ENCODE measurements at regions not wholly inside any gene's neighbourhood (a gene's known extent, or its start where the extent isn't known, plus 50 kb on each side); places are given as distances from the start of the nearest gene placed in this dataset.

DNA sequence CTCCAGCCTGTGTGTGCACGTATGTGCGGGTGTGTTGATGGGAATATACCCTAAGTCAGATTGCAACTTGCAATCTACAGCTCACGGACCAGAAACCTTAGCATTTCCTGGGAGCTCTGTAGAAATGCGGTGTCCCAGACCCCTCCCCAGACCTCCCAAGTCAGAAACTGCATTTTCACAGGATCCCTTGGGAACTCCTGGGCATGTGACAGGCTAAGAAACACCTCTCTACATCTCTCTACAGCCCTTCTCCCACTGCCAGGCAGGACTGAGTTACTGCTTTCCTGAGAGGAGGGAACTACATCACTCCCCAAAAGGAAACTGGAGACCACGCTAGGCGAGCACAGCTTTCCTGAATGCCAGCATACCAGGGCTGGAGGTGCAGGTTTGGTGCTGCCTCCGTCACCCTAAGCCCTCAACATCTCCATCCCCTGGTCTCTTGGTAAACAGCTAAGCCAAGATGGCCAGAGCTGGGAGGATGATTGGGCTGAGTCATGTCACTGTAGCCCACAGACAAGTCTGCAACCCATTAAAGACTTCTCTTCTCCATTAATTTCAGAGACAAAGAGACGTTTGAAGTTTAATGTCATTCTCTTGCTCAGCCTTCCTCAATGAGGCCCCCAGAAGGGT is 194.4 kb downstream of the BMP7 start:
- Histone ChIP-seq H3K9me3 (peaks cover 22% of the 10 kb centered on the region), H3K4me3 (no peak overlapping the region), H3K4me1 (0 out of 2 replicates have a peak, but pooled peaks cover 1% of the 10 kb centered on the region), H3K9ac (no peak overlapping the region), H3K27me3 (peaks cover 29% of the 10 kb centered on the region), H3K27ac (no peak overlapping the region), H4K20me1 (no peaks in the 10 kb centered on the region), H3K36me3 (no peaks in the 10 kb centered on the region), H3K4me2 (no peak overlapping the region)
- TF ChIP-seq Cebpa-rat (IDR thresholded peaks at IDR 0.05) = no peak

DNA sequence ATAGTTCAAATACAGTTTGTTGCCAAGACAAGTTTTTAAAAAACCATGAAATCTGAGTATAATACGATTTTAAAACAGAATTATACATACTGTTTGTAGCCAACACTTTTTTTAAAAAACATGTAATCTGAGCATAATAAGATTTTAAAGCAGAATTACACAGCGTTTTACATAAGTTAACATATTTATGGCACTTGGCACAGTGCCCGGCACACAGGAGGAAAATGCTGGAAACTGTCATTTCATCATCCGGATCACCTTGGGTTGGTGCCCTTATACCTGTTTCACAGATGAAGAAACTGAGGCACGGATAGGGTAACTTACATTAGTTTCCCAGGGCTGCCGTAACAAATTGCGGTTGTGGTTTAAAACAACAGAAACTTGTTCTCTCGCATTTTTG is 193.0 kb downstream of the BMP7 start:
- no peaks in the 10 kb centered on the region for H4K20me1 ChIP-seq
- no peaks in the 10 kb centered on the region for H3K4me1 ChIP-seq
- no peak overlapping the region for H3K27ac ChIP-seq
- TF ChIP-seq Cebpa-rat (IDR thresholded peaks at IDR 0.05) = no peak
- no peak overlapping the region for H3K9ac ChIP-seq
- no peak overlapping the region for H3K4me3 ChIP-seq
- H3K4me2 ChIP-seq = no peak overlapping the region
- H3K9me3 ChIP-seq = peaks cover 35% of the 10 kb centered on the region
- no peaks in the 10 kb centered on the region for H3K36me3 ChIP-seq
- peaks cover 29% of the 10 kb centered on the region for H3K27me3 ChIP-seq

DNA sequence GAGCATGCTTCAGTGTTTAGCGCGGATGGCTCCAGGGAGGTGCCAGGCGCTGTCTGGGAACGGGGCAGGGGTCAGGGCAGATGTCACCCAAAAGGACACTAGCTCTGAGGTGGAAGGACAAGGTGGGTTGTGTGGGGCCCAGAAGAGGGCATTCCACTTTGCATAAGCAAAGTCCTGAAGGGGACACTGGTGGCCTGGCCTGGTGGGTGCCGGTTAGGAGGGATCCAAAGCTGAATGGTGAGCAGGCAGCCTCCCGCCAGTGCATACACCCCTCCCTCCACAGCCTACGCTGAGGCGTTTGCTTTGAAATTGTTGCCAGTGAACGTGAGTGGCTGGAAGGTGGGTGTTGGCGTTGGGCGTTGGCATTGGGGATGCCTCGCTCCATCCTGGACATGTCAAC is 192.1 kb downstream of the BMP7 start:
- Histone ChIP-seq H4K20me1 (no peaks in the 10 kb centered on the region), H3K4me2 (no peak overlapping the region), H3K9me3 (peaks cover 45% of the 10 kb centered on the region), H3K27ac (no peak overlapping the region), H3K4me3 (no peak overlapping the region), H3K9ac (no peak overlapping the region), H3K36me3 (no peaks in the 10 kb centered on the region), H3K27me3 (peaks cover 29% of the 10 kb centered on the region), H3K4me1 (no peaks in the 10 kb centered on the region)
- no peak for TF ChIP-seq Cebpa-rat (IDR thresholded peaks at IDR 0.05)

DNA sequence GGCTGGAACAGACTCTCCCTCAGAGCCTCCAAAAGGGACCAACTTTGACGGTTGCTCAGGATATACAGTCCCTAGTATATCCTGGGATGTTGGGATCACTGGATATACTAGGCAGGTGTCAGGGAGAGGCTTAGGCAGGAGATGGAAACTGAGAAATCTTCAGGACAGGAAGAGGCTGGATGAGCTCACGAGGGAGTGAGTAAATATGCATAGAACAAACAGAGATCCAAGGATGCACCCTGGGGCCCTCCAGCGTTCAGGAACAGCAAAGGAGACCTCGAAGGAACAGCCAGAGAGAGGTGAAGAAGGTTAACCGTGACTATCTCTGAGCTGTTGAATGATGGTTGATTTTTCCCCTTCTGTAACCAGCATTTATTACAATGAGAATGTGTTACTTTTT is 191.3 kb downstream of the BMP7 start:
- Histone ChIP-seq H3K27ac (no peak overlapping the region), H3K4me1 (no peaks in the 10 kb centered on the region), H3K4me3 (no peak overlapping the region), H3K4me2 (no peak overlapping the region), H3K9ac (no peak overlapping the region), H3K9me3 (peaks cover 53% of the 10 kb centered on the region), H3K36me3 (no peaks in the 10 kb centered on the region), H4K20me1 (no peaks in the 10 kb centered on the region), H3K27me3 (peaks cover 27% of the 10 kb centered on the region)
- no peak for TF ChIP-seq Cebpa-rat (IDR thresholded peaks at IDR 0.05)

DNA sequence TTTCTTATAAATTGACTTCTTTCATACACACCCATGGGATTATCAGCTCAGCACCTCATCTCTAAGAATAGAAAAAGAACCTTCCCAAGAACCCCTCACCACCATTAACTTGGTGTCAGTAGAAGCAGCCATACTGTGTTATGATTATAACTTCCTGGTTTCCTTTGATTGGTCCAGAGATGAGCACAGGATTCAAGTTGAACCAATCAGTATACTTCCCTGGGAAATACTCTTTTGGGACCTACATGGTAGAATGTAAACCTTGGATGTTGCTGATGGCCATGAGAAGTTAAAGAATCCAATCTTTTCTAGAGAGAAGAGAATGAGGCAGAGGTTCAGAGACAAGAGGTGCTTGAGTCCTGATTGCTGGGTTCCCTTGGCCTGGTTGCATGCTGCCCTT is 190.8 kb downstream of the BMP7 start:
- peaks cover 55% of the 10 kb centered on the region for H3K9me3 ChIP-seq
- TF ChIP-seq Cebpa-rat (IDR thresholded peaks at IDR 0.05) = no peak
- H3K27ac ChIP-seq = no peak overlapping the region
- H3K27me3 ChIP-seq = peaks cover 23% of the 10 kb centered on the region
- no peaks in the 10 kb centered on the region for H3K4me1 ChIP-seq
- no peaks in the 10 kb centered on the region for H4K20me1 ChIP-seq
- no peak overlapping the region for H3K9ac ChIP-seq
- no peaks in the 10 kb centered on the region for H3K36me3 ChIP-seq
- H3K4me3 ChIP-seq = no peak overlapping the region
- H3K4me2 ChIP-seq = no peak overlapping the region

DNA sequence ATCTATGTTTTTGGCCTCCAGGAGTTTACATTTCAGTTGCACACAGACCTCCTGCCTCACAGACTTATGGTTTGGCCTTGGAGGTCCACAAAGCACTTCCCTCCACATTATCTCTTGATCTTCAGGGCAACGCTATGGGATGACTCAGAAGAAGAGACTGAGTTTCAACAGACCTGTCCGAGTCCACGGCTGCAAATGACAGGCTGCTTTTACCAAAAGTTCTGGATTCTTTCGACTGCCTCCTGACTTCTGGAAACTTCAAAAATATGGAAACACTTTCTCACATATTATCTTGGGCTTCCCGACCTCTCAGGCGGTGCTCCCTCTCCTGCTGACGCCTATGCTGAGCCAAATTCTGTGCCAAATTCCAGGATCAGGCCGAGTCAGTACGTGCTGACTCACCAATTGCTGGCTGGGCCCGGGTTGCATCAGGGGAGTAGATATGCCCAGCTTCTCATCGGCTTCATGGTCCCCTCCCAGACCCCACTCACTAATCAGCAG is 190.2 kb downstream of the BMP7 start:
- H3K9me3 ChIP-seq = peaks cover 55% of the 10 kb centered on the region
- H4K20me1 ChIP-seq = no peaks in the 10 kb centered on the region
- no peak overlapping the region for H3K4me2 ChIP-seq
- H3K27ac ChIP-seq = no peak overlapping the region
- peaks cover 17% of the 10 kb centered on the region for H3K27me3 ChIP-seq
- no peaks in the 10 kb centered on the region for H3K36me3 ChIP-seq
- no peak overlapping the region for H3K4me3 ChIP-seq
- no peak for TF ChIP-seq Cebpa-rat (IDR thresholded peaks at IDR 0.05)
- no peak overlapping the region for H3K9ac ChIP-seq
- no peaks in the 10 kb centered on the region for H3K4me1 ChIP-seq

DNA sequence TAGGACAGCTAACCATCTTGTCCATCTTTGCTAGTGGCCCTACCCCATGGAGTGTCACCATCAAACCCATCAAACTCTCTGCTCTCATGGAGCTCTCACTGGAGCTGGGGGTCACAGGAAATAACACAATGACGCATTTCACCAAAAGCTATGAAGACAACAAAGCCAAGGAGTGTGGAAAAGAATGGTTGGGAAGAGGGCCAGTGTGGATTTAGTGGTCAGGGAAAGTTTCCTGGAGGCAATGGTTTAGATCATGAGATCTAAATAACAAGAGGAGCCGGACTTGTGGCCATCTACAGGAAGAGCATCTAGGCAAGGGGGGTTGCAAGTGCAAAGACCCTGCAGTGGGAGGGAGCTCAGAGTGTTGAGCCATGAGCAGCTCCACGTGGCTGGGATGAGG is 189.5 kb downstream of the BMP7 start:
- Histone ChIP-seq H3K9me3 (peaks cover 55% of the 10 kb centered on the region), H3K27me3 (peaks cover 10% of the 10 kb centered on the region), H3K4me1 (peaks cover under 1% of the 10 kb centered on the region; the same call in 1 of the 2 replicates), H3K27ac (no peak overlapping the region), H3K36me3 (no peaks in the 10 kb centered on the region), H3K4me2 (no peak overlapping the region), H3K4me3 (no peak overlapping the region), H3K9ac (no peak overlapping the region), H4K20me1 (no peaks in the 10 kb centered on the region)
- no peak for TF ChIP-seq Cebpa-rat (IDR thresholded peaks at IDR 0.05)

DNA sequence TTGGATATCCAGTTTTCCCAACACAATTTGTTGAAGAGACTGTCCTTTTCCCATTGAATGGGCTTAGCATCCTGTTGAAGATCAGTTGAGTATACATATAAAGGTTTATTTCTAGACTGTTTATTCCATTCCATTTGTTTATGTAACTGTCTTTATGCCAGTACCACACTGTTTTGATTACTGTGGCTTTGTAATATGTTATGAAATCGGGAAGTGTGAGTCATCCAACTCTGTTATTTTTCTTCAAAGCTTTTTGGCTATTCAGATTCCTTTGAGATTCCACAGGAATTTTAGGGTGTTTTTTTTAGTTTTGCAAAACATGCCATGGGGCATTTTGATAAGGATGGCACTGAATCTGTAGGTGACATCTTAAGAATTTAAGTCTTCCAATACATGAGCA is 188.3 kb downstream of the BMP7 start:
- Histone ChIP-seq H4K20me1 (no peaks in the 10 kb centered on the region), H3K9ac (no peak overlapping the region), H3K27ac (no peak overlapping the region), H3K4me1 (peaks cover 11% of the 10 kb centered on the region; the same call in 1 of the 2 replicates), H3K36me3 (no peaks in the 10 kb centered on the region), H3K4me3 (no peak overlapping the region), H3K27me3 (no peaks in the 10 kb centered on the region), H3K9me3 (peaks cover 55% of the 10 kb centered on the region), H3K4me2 (no peak overlapping the region)
- no peak for TF ChIP-seq Cebpa-rat (IDR thresholded peaks at IDR 0.05)

DNA sequence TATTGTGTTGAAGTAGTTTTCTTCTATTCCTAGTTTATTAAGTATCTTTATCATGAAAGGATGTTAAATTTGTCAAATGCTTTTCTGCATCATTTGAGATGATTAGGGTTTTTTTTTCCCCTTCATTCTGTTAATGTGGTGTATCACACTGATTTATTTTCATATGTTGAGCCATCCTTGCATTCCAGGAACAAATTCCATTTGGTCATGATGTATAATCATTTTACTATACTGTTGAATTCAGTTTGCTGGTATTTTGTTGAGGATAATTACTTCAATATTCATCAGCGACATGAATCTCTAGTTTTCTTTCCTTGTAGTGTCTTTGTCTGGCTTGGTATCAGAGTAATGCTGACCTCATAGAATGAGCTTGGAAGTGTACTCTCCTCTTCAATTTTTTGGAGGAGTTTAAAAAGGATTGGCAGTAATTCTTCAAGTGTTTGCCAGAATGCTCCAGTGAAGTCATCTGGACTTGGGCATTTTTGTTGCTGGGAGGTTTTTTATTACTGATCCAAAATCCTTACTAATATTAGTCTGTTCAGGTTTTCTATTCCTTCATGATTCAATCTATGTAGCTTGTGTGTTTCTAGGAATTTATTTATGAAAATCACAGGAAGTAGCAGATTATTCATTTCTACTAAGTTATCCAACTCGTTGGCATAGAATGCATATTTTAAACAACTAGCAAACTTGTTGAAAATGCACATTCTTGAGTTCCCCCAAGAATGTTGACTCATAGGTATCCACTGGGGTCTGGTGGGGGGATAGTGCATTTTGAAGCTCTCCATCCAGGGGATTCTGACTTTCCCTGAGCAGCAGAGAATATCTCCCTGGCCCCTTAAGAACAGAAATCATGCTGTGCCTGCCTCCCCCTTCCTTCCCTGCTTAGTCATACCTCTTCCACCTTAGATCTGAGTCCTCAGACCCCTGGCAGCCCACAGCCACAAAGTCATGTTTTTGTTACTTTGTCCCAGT is 187.1 kb downstream of the BMP7 start:
- Histone ChIP-seq H3K4me1 (peaks cover 11% of the 10 kb centered on the region; the same call in 1 of the 2 replicates), H3K36me3 (no peaks in the 10 kb centered on the region), H3K9ac (no peak overlapping the region), H3K9me3 (peaks cover 55% of the 10 kb centered on the region), H3K27ac (no peak overlapping the region), H3K27me3 (no peaks in the 10 kb centered on the region), H3K4me3 (no peak overlapping the region), H3K4me2 (no peak overlapping the region), H4K20me1 (no peaks in the 10 kb centered on the region)
- no peak for TF ChIP-seq Cebpa-rat (IDR thresholded peaks at IDR 0.05)

DNA sequence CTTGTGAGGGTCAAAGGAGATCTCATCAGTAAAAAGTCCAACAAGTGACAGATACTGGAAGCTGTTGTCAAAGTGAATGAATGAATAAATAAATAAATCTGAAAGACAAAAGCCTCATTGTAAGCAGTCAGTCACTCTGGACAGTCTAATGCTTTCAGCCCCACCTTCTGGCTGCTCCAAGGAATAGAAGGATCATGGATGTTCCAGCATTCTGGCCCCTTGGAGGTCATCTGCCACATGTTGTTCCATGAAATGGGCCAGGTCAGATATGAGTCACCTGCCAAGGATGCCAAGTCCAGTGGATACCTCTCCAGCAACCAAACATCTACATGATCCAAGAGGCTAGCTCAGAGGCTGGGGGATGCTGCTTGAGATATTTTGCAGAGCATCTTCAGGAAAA is 185.6 kb downstream of the BMP7 start:
- no peak for TF ChIP-seq Cebpa-rat (IDR thresholded peaks at IDR 0.05)
- H3K9ac ChIP-seq = no peak overlapping the region
- H3K9me3 ChIP-seq = peaks cover 46% of the 10 kb centered on the region
- no peak overlapping the region for H3K27ac ChIP-seq
- H3K27me3 ChIP-seq = no peaks in the 10 kb centered on the region
- H4K20me1 ChIP-seq = no peaks in the 10 kb centered on the region
- no peaks in the 10 kb centered on the region for H3K36me3 ChIP-seq
- H3K4me3 ChIP-seq = no peak overlapping the region
- H3K4me1 ChIP-seq = peaks cover 23% of the 10 kb centered on the region
- H3K4me2 ChIP-seq = no peak overlapping the region

Data from BLaER1 (cell line).